GM12872 (cell line): ENCODE measurements at regions not wholly inside any gene's neighbourhood (a gene's known extent, or its start where the extent isn't known, plus 50 kb on each side); places are given as distances from the start of the nearest gene placed in this dataset.

Experiments used
- CTCF ChIP-seq: IDR thresholded peaks from 3 replicates; pipeline ENCODE4 v1.5.1; 2011; ENCODE audit warnings: low read depth, mild to moderate bottlenecking, low read length, moderate library complexity; ENCODE audit not compliant: insufficient read depth

GRCh38 chr4:125951261-125951887, 636.6 kb downstream of the FAT4 start:
- no peak for TF ChIP-seq CTCF

GRCh38 chr4:125952631-125953030, 637.9 kb downstream of the FAT4 start:
- TF ChIP-seq CTCF, result no peak

- no peak for TF ChIP-seq CTCF
Measured at GRCh38 chr4:125956276-125956675, 641.5 kb downstream of the FAT4 start.

- no peak for TF ChIP-seq CTCF
Measured at GRCh38 chr4:125958519-125958918, 643.8 kb downstream of the FAT4 start.

- no peak for TF ChIP-seq CTCF
Measured at GRCh38 chr4:125961626-125962025, 646.9 kb downstream of the FAT4 start.

DNA sequence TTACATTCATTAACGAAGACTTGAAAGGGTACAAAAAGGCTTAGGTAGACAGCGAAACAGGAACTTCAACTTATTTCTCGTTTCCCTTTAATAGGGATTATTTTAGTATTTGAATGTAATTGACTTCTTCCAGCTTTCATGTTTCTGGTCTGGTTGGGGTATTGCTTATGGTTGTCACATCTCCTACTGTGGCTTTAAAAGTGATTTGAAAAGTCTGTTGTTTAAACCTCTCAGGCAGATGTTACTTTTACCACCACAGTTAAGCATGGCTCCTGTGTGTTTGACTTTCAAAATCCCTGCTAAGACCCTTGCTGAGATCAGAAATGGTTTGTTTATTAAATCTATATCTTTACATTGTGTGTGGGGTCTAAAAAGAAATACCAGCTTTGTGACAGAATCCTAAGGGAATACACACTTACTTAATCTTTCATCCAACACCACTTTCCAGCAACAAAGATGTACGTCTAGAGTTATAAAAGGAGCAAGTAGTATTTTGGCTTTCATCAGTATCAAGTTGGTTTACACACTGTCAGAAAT, 661.2 kb downstream of the FAT4 start:
- TF ChIP-seq CTCF, result no peak

DNA sequence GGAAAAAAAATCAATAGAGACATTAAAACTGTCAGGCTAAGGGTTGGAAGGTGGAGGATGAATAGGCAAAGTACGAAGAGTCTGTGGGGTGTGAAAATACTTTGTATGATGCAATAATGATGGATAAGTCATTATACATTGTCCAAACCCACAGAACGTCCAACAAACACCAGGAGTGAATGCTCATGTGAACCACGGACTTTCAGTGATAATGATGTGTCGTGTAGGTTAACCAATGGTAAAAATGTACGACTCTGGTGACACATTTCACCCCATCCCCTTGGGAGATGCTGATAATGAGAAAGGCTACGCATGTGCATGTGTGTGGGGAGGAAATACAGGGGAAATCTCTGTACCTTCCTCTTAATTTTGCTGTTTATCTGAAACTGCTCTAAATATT, 665.2 kb downstream of the FAT4 start:
- no peak for TF ChIP-seq CTCF
